ENCODE measurements at regions not wholly inside any gene's neighbourhood (a gene's known extent, or its start where the extent isn't known, plus 50 kb on each side); places are given as distances from the start of the nearest gene placed in this dataset.
"Not testable (repeated sequence)": the region's sequence is repeated elsewhere in the genome, so short reads cannot be mapped to it uniquely, and the experiment has no call there.

- DNase-seq: no peak
These were observed 57.7 kb downstream of the SOX3 start for GRCh38 chrX:140447150-140447549.

GRCh38 chrX:140440876-140441275 is 64.0 kb downstream of the SOX3 start:
- peak; percentile 12 for DNase-seq

GRCh38 chrX:140439476-140439875 is 65.4 kb downstream of the SOX3 start:
- no peak for DNase-seq

GRCh38 chrX:140434347-140434746 is 70.5 kb downstream of the SOX3 start:
- no peak for DNase-seq

- no peak for DNase-seq
These were observed 71.3 kb downstream of the SOX3 start for GRCh38 chrX:140433582-140433981.

GRCh38 chrX:140432346-140433175 is 72.3 kb downstream of the SOX3 start:
- DNase-seq: no peak

- no peak for DNase-seq
These were observed 73.3 kb downstream of the SOX3 start for GRCh38 chrX:140431521-140431920.

- no peak for DNase-seq
These were observed 79.0 kb downstream of the SOX3 start for GRCh38 chrX:140425712-140426395.

GRCh38 chrX:140422501-140422900 is 82.4 kb downstream of the SOX3 start:
- DNase-seq: no peak

GRCh38 chrX:140402131-140402530 is 102.7 kb downstream of the SOX3 start:
- DNase-seq: not testable (repeated sequence)

- DNase-seq: not testable (repeated sequence)
These were observed 108.5 kb downstream of the SOX3 start for GRCh38 chrX:140396326-140396725.

- DNase-seq: no peak
These were observed 111.4 kb downstream of the SOX3 start for GRCh38 chrX:140393507-140393906.

GRCh38 chrX:140391313-140391712 is 113.6 kb downstream of the SOX3 start:
- DNase-seq: no peak

GRCh38 chrX:140389331-140389730 is 115.5 kb downstream of the SOX3 start:
- DNase-seq: no peak

GRCh38 chrX:140362861-140363260 is 142.0 kb downstream of the SOX3 start:
- no peak for DNase-seq

- no peak for DNase-seq
These were observed 143.9 kb downstream of the SOX3 start for GRCh38 chrX:140360924-140361323.

GRCh38 chrX:140360284-140360683 is 144.6 kb downstream of the SOX3 start:
- no peak for DNase-seq

- DNase-seq: no peak
These were observed 148.9 kb downstream of the SOX3 start for GRCh38 chrX:140355922-140356321.

GRCh38 chrX:140355429-140355828 is 149.4 kb downstream of the SOX3 start:
- no peak for DNase-seq

- DNase-seq: no peak
These were observed 150.3 kb downstream of the SOX3 start for GRCh38 chrX:140354431-140355120.

- DNase-seq: no peak
These were observed 158.1 kb downstream of the SOX3 start for GRCh38 chrX:140346729-140347128.

GRCh38 chrX:140343226-140343868 is 161.5 kb downstream of the SOX3 start:
- DNase-seq: no peak
